GM13977 (cell line): ENCODE measurements at regions not wholly inside any gene's neighbourhood (a gene's known extent, or its start where the extent isn't known, plus 50 kb on each side); places are given as distances from the start of the nearest gene placed in this dataset.
A peak's percentile ranks its signal among the peaks of the same experiment; 100 is the strongest.

Experiments used
- DNase-seq: peaks from one replicate; pipeline ENCODE4 v3.0.0; 2012; ENCODE audit warnings: low spot score
- CTCF ChIP-seq: IDR thresholded peaks from 2 replicates; pipeline ENCODE4 v1.5.1; 2012; ENCODE audit warnings: mild to moderate bottlenecking, control low read depth; ENCODE audit not compliant: insufficient read depth; ENCODE audit errors: extremely low read depth, missing control alignments
- in situ Hi-C: fragments of 300-500 bp; cut with MboI; formaldehyde crosslinking; loops from one replicate; pipeline ENCODE4 v1.12.0; 2022; ENCODE audit warnings: low sequenced_read_pairs, low pct_unique_long_range_greater_than_20kb, mixed read lengths, inconsistent platforms; ENCODE audit not compliant: unreplicated experiment

DNA sequence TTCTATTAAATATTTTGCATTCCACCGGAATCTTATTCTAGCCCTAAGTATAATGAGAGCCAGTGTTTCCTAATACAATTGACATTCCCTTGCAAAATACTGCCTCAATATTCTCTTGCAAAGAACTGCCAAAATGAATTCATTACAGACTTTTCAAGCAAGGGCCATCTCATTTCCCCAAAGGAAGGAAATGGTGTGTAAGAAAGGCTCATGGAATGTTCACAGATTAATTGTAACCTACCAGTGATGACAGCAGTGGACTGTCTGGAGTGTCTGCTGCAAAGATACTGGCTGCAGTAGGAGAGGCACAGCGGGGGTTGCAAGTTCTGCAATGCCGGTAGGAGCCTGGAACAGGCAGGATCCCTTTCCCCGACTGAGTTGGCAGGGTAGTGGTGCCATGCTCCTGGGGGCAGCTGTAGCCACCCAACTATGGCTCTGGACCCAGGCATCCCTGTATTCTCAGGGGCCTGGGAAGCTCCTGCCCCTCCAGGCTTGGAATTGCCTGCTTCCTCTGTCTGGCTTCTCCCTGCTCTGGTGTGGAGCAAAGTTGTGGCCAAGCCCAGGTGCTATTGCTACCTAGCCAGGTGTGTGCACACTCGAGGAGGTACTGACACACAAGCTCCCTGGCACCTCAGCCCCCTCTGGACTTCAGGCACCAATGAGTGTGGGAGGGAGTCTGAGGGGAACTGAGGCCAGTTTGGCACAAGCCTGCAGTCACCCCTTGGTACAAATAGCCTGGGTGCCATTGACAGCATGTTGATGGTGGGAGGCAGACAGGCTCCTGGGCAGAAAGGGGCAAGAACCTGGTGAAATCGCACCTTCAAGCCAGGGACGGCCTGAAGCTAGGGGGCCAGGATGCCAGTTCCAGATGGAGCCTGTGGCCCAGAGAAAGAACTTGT is 1371.0 kb downstream of the KCNT2 start:
- in situ Hi-C loops, result no loop called here
- no peak for TF ChIP-seq CTCF
- DNase-seq, result no peak

DNA sequence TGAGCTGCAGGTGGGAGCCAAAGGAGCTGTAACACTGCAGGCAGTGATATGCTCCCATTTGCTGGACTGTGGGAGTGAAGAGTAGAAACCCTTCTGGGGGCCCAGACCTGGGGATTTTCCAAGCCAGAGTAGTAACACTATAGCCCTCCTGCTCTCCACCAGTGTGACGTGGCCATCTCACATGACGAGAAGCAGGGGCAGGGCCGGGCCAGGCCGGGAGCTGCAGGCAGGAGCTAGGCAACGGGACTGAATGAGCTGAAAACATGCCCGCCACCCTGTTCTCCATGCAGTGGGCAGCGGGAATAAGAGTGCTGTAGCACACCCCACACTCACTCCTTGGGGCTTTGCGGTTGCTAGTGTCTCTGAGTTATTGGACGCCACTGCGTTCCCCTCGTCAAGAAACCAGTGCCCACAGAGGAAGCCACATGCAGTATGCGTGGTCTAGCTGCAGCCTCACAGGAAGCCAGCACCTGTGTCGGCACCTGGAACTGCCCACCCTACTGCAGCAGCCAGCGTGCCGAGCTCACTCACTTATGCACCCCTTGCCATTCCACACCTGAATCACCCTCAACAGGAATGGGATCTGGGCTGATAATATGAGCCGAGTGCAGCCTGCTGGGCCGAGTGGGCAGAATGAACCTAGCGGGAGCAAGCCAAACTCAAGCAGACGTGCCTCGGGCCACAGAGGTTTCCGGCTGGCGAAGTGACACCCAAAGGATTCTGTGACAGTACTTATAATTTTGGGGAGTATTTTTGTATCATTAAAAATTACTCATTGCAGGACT is 1389.6 kb downstream of the KCNT2 start:
- no peak for TF ChIP-seq CTCF
- DNase-seq, result no peak
- in situ Hi-C loops, result no loop called here

DNA sequence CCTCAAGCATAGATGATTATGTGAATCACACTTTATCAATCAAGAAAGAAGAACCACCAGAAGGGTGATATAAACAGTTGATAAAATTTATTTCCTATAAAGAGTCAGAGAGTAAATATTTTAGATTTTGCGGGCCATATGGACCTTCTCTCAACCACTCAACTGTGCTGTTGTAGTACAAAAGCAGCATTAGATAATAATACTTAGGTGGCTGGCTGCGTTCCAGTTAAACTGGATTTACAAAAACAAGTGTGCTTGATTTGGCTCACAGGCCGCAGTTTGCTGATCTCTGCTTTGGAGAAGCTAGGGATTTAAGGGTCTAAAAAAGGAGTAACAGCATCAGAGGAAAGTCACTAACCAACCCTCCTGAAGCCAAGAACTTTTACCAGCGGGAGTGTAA is 1406.0 kb downstream of the KCNT2 start:
- TF ChIP-seq CTCF, result no peak
- in situ Hi-C loops, result no loop called here
- no peak for DNase-seq

DNA sequence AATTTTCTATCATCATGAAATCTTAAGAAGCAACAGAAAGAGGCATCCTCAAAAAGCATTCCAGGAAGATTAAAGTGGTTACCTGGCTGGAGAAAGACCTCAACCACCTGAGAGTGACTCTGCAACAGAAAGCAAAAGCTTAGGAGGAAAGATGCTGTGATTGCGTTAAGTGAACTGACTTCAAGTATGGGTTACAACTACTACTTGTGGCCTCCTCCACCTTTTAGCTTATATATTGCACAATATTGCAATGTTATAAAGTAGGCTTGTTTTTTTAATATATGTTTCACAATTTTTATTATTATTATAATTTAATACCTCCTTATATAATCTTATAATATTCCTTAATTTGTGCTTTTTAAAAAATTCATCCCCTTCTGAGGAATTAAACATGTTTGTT is 1407.5 kb downstream of the KCNT2 start:
- no peak for TF ChIP-seq CTCF
- in situ Hi-C loops, result no loop called here
- DNase-seq, result no peak

GRCh38 chr1:195197116-195197515 is 1411.1 kb downstream of the KCNT2 start:
- no peak for DNase-seq
- in situ Hi-C loops, result no loop called here
- no peak for TF ChIP-seq CTCF

DNA sequence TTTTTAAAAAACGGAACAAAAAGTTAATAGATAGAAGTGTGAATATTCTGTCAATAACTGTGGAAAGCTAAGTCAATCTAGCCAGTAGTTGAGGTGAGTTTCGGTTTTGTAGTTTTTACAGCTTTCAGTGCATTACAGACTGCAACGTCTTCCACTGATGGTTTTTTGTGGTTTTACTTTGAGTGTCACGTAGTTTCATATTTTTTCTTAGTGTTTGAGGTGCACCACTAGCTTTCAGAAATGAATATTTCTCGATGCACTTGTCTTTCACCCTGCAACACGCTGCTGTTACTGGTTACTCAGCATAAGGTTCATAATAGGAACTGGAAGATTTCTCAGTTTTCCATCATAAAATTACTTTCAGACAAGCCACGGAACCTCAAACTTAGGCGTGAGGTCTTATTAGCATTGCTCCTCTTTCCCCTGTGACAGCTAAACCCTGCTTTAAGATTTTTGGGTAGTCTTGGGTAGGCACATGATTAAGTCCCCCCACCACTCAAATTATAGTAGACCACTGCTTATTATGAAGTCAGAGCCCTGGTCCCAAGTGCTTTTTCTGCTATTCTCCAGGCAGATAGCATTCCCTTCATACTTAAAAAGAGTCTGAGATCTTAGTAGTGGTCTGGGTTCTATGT is 1412.7 kb downstream of the KCNT2 start:
- in situ Hi-C loops, result no loop called here
- no peak for TF ChIP-seq CTCF
- DNase-seq, result peak; percentile 45
